ENCODE measurements at regions not wholly inside any gene's neighbourhood (a gene's known extent, or its start where the extent isn't known, plus 50 kb on each side); places are given as distances from the start of the nearest gene placed in this dataset.
A peak's percentile ranks its signal among the peaks of the same experiment; 100 is the strongest.
"Not testable (repeated sequence)": the region's sequence is repeated elsewhere in the genome, so short reads cannot be mapped to it uniquely, and the experiment has no call there.

GRCh38 chr3:195999176-195999575, 82.7 kb downstream of the TFRC start:
- H3K27ac Mint-ChIP-seq, H3K4me1 Mint-ChIP-seq, DNase-seq, H3K4me3 Mint-ChIP-seq, H3K36me3 Mint-ChIP-seq, H3K9me3 Mint-ChIP-seq: not testable (repeated sequence)
- CTCF ChIA-PET: interaction anchor here (1.1 kb wide), 1 partner anchor 58 kb away, joined by 4 read pairs; no protein-coding TSS in a partner anchor
- H3K27me3 Mint-ChIP-seq: peaks cover 11% of the 10 kb centered on the region

GRCh38 chr3:195996314-195996713, 85.6 kb downstream of the TFRC start:
- H3K36me3 Mint-ChIP-seq, H3K4me3 Mint-ChIP-seq, H3K4me1 Mint-ChIP-seq, DNase-seq, CTCF ChIA-PET, H3K27ac Mint-ChIP-seq, H3K9me3 Mint-ChIP-seq: not testable (repeated sequence)
- peaks cover 11% of the 10 kb centered on the region for H3K27me3 Mint-ChIP-seq

GRCh38 chr3:195994343-195994742, 86.0 kb upstream of the TNK2 start:
- CTCF ChIA-PET, H3K4me1 Mint-ChIP-seq, H3K9me3 Mint-ChIP-seq, H3K36me3 Mint-ChIP-seq, H3K4me3 Mint-ChIP-seq, H3K27ac Mint-ChIP-seq: not testable (repeated sequence)
- peaks cover 11% of the 10 kb centered on the region for H3K27me3 Mint-ChIP-seq
- DNase-seq: peak; percentile 83

GRCh38 chr3:195993671-195994070, 85.3 kb upstream of the TNK2 start:
- H3K4me1 Mint-ChIP-seq, CTCF ChIA-PET: not testable (repeated sequence)

GRCh38 chr3:195992956-195993595, 84.7 kb upstream of the TNK2 start:
- peaks cover 11% of the 10 kb centered on the region for H3K27me3 Mint-ChIP-seq
- DNase-seq, H3K36me3 Mint-ChIP-seq, H3K27ac Mint-ChIP-seq, H3K4me1 Mint-ChIP-seq, H3K9me3 Mint-ChIP-seq, H3K4me3 Mint-ChIP-seq, CTCF ChIA-PET: not testable (repeated sequence)

More at GRCh38 chr3:195993671-195994070, 85.3 kb upstream of the TNK2 start:
- peaks cover 11% of the 10 kb centered on the region for H3K27me3 Mint-ChIP-seq
- not testable (repeated sequence) for H3K4me3 Mint-ChIP-seq, H3K9me3 Mint-ChIP-seq, H3K27ac Mint-ChIP-seq, DNase-seq, H3K36me3 Mint-ChIP-seq

- DNase-seq, H3K27me3 Mint-ChIP-seq, H3K9me3 Mint-ChIP-seq, H3K36me3 Mint-ChIP-seq, H3K4me1 Mint-ChIP-seq, H3K27ac Mint-ChIP-seq, H3K4me3 Mint-ChIP-seq, CTCF ChIA-PET: not testable (repeated sequence)
Observed at GRCh38 chr3:195991986-195992385, 83.6 kb upstream of the TNK2 start.

- H3K27ac Mint-ChIP-seq, H3K36me3 Mint-ChIP-seq, H3K27me3 Mint-ChIP-seq, CTCF ChIA-PET, DNase-seq, H3K9me3 Mint-ChIP-seq, H3K4me1 Mint-ChIP-seq: not testable (repeated sequence)
- peak overlapping the region; percentile 75 for H3K4me3 Mint-ChIP-seq
Observed at GRCh38 chr3:195991243-195991642, 82.9 kb upstream of the TNK2 start.

- H3K27ac Mint-ChIP-seq: peak overlapping the region; percentile 71
- H3K9me3 Mint-ChIP-seq, H3K36me3 Mint-ChIP-seq, H3K4me1 Mint-ChIP-seq, CTCF ChIA-PET, DNase-seq, H3K27me3 Mint-ChIP-seq: not testable (repeated sequence)
- peak overlapping the region; percentile 75 for H3K4me3 Mint-ChIP-seq
Observed at GRCh38 chr3:195990841-195991174, 82.5 kb upstream of the TNK2 start.

- DNase-seq: peak; percentile 88
- CTCF ChIA-PET, H3K4me1 Mint-ChIP-seq, H3K36me3 Mint-ChIP-seq, H3K9me3 Mint-ChIP-seq, H3K27me3 Mint-ChIP-seq: not testable (repeated sequence)
- H3K27ac Mint-ChIP-seq: peak overlapping the region; percentile 71
- H3K4me3 Mint-ChIP-seq: peak overlapping the region; percentile 75
Observed at GRCh38 chr3:195989921-195990840, 81.8 kb upstream of the TNK2 start.

- H3K27ac Mint-ChIP-seq, CTCF ChIA-PET: not testable (repeated sequence)
- peak overlapping the region; percentile 28 for H3K4me3 Mint-ChIP-seq
Observed at GRCh38 chr3:195989197-195989920, 81.0 kb upstream of the TNK2 start.

GRCh38 chr3:195988764-195989163, 80.4 kb upstream of the TNK2 start:
- H3K4me3 Mint-ChIP-seq: peak overlapping the region; percentile 28
- H3K4me1 Mint-ChIP-seq, DNase-seq, H3K36me3 Mint-ChIP-seq, CTCF ChIA-PET, H3K9me3 Mint-ChIP-seq, H3K27ac Mint-ChIP-seq, H3K27me3 Mint-ChIP-seq: not testable (repeated sequence)

More at GRCh38 chr3:195989197-195989920, 81.0 kb upstream of the TNK2 start:
- H3K9me3 Mint-ChIP-seq, H3K36me3 Mint-ChIP-seq, H3K27me3 Mint-ChIP-seq, H3K4me1 Mint-ChIP-seq: not testable (repeated sequence)
- DNase-seq: peak; percentile 53

GRCh38 chr3:195987001-195987400, 78.7 kb upstream of the TNK2 start:
- H3K4me1 Mint-ChIP-seq, CTCF ChIA-PET: not testable (repeated sequence)

GRCh38 chr3:195986576-195986975, 78.2 kb upstream of the TNK2 start:
- CTCF ChIA-PET, H3K9me3 Mint-ChIP-seq, H3K4me3 Mint-ChIP-seq, DNase-seq, H3K27me3 Mint-ChIP-seq, H3K27ac Mint-ChIP-seq, H3K4me1 Mint-ChIP-seq: not testable (repeated sequence)
- peaks cover 12% of the 10 kb centered on the region for H3K36me3 Mint-ChIP-seq

More at GRCh38 chr3:195987001-195987400, 78.7 kb upstream of the TNK2 start:
- H3K36me3 Mint-ChIP-seq: peaks cover 12% of the 10 kb centered on the region
- DNase-seq, H3K27ac Mint-ChIP-seq, H3K4me3 Mint-ChIP-seq, H3K9me3 Mint-ChIP-seq, H3K27me3 Mint-ChIP-seq: not testable (repeated sequence)

- H3K9me3 Mint-ChIP-seq, H3K4me3 Mint-ChIP-seq, H3K27ac Mint-ChIP-seq, DNase-seq, CTCF ChIA-PET, H3K4me1 Mint-ChIP-seq, H3K27me3 Mint-ChIP-seq: not testable (repeated sequence)
- H3K36me3 Mint-ChIP-seq: peaks cover 14% of the 10 kb centered on the region
Observed at GRCh38 chr3:195985348-195985920, 77.1 kb upstream of the TNK2 start.
